Suppressor macrophage treated with lipopolysaccharide for 1 hour (primary cell): ENCODE measurements at regions not wholly inside any gene's neighbourhood (a gene's known extent, or its start where the extent isn't known, plus 50 kb on each side); places are given as distances from the start of the nearest gene placed in this dataset.

Experiments
- DNase-seq, 3 donors: peaks; one replicate each; pipeline ENCODE4 v3.0.0-alpha.2; 2020 to 2022

DNA sequence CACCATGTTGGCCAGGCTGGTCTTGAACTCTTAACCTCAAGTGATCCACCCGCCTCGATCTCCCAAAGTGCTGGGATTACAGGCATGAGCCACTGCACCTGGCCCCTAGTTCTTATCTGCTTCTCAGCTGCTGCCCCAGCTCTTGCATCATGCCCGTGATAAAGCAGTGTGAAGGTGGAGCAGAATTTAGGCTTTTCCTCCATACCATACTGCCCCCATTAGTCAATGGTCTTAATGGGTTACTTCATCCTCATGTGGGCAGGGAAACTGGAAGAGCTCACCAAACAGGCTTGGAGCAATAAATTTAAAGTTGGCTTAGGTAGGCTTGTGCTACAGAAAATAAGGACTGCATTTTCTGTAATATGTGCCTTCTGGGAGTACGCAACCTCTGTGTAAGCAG, 636.9 kb upstream of the BOD1L1 start:
- no peak for DNase-seq

DNA sequence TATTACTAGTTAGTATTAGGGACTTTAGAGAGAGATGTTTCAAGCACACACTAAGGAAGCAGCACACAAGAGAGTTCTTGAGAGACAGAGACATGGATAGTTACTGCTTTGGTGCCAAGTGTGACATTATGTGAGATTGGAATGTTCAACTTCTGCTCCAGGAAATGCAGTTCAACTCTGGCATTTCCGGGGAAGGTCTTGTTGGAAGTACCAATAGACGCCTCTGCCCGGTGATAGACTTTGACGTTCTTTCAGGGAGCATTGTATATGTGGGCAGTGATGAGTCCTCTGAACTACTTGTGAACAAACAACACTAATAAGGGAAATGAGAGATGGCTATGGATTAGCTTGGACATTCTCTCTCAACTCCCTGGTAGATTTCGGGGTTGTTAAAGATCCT, 638.1 kb upstream of the BOD1L1 start:
- no peak for DNase-seq

DNA sequence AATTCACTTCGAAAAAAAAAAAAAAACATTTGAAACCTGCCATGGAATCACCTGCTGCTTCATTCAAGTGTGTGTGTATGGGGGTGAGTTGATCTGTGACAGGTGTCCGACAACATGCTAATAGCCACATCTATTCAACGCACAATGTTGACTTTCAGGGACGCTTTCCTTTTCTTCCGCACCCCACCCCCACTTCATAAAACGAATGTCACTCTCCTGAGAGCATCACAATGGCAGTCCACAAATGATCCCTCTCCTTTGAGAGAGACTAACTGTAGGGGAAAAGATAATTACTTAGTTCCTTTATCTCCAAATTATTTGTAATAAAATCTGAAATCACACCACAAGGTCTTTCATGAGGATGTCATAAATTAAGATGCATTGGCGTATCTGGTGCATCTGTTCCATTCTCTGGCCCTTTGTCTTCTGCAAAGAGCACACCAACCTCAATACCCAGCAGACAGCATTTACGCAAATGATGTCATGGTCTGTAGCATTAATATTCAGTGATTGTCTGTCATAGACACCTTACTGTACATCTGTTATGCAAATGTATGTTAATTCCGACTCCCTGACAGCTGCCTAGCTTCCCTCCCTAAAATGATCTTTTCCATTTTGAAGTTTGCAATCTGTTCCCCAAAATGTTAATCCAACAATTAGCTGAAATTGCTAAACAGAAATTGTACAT, 640.0 kb upstream of the BOD1L1 start:
- no peak for DNase-seq

DNA sequence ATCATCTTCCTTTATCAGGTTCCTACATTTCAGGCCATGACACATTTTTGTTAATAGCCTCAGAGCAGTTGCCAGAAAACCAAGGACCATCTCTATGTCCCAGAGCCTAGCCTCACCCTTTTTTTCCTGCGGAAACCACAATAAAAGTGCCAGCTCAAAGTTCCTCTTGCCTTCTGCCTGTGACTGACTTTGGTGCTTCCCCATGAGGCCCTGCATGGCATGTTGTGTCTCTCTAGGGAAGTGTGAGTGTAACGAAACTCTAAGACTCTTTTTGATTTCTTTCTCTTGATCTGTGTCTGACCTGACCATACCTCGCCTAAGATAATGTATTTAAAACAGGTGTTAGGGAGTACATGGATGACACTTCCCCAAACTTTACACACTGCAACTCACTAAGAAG, 642.3 kb upstream of the BOD1L1 start:
- DNase-seq, result peak; percentile 79 to 88 (median 84)

DNA sequence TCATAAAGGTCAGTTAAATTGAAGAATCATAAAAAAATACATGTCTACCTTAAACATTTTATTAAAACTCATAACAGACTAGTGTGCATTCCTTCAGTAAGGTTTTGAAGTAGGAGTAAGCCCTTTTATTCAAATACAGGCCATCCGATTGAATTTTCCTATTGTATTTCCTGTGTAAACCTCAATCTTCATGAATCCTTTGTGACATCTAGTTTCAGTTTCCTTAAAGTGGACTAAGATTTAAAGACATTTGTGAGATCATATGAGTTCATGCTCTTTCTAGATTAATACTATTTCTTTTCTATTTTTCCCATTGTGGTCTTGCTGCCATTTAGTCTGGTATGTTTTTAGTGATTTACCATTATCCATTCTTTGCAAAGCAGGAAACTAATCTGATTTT, 644.7 kb upstream of the BOD1L1 start:
- peak in 2 of 3 donors; percentile 59 to 60 for DNase-seq

DNA sequence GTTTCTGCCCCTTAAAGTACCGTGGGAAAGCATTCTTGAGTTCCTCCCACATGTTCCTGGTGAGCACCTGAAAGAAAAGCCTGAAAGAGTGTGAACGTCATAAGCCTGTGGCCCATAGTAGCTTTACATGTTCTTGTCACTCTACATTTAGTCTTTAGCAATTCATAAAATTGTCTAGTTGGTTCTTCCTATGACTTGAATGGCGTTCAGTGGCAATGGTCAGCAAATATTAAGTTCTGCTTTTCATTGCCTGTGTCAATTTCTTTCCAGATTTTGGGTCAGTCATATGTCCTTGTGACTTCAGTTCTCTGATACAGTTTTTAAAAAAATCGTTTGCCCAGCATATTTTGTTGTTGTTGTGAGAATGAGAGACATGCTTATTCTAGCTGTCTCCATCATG, 650.0 kb upstream of the BOD1L1 start:
- peak; percentile 3 to 53 (median 36) for DNase-seq

DNA sequence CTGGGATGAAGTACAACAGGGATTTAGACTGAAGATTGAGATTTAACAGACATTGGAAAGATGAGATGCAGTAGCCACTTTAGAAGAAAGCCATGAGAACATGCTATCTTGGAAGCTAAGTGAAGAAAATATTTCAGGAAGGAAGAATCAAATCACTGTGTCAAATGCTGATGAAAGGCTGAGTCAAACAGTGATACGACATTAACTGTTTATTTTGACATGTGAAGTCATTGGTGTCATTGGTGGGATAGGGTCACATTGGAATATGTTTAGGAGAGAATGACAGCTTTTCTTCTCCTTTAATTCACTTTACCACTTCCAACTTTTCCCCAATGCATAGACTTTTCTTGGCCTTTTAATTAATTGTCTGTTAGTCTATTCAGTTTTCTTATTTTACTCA, 653.0 kb upstream of the BOD1L1 start:
- DNase-seq, result no peak

DNA sequence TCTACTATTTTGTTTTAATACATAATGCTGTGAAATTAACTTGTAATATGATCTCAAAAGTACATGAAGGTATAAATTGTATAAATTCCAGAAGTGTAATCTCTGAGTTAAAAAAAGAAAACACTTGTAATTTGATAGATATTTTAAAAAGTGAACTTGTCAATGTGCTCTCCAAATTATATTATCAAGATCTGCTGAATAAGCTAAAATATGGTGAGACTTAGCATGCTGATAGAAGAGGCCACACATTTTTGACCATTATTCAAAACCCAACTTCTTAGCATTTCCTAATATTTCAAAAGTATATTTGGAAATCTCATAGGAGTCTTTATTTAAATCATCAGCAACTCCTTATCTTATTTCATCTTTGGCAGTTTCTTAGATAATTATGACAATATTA, 657.1 kb upstream of the BOD1L1 start:
- no peak for DNase-seq

DNA sequence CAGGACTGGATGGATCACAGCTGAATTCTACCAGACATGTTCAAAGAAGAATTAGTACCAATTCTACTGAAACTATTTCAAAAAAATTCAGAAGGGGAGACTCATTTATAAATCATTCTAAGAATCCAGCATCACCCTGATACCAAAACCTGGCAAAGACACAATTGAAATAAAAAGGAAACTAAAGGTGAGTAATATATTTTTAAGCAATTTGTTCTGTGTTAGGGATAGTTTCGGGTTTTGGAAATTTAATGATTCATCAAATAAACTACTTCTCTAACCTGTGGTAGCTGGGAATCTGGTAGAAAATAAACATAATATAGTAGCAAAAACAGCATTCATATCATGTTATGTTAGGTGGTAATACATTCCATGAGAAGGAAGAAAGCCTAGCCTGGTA, 662.2 kb upstream of the BOD1L1 start:
- no peak for DNase-seq

DNA sequence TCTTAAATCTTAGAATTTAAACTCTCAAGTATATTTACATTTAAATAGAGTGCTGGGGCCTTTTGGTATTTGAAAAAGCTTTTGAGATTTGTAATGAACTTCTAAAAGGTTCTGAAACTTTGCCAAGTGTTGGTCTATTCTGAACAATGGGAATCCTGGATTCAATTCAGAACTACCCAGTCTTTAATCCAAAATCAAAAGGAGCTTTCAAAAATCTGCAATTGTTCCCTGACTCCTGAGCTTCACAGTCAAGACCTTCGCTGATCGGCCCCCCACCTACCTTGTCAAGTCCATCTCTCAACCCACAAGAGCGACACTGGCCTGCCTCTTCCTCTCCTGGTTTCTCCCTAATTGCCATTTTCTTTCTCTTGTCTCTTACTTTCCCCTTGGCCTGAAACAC, 666.1 kb upstream of the BOD1L1 start:
- DNase-seq, result no peak

DNA sequence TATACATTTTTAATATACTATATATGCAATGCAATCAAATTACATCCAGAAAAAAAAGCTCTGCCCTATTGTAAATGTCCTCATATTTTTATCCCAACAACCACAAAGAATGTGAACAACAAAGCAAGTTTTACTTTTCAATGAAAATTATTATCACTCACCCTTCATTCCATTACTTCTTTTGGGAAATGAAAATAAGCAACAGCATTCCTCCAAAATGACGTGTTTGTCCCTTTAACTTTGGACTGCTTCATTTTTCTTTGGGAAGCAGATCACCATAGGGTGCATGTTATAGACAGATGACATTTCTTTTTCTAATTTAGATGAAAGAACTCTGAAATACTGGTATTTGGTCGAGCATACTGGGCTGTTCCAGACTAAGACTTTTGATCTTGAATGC, 667.1 kb upstream of the BOD1L1 start:
- no peak for DNase-seq

DNA sequence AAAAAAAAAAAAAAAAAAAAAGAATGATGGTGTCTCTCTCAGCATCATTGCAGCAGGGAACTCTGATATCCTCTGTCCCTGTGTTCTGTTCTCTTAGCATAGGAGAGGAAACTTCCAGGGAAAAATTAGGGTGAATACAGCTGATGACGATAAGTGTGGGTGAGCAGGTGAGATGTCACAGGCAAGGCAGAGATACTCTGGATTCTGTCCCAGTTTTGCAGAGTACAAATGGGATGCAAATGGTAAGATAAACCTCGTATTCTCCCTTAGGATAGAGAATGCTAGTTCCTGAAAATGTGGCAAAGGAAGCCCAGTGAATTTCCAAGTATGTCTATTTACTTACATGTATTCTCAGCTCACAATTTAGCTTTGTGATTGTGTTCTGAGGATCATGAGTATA, 671.6 kb upstream of the BOD1L1 start:
- DNase-seq, result no peak

DNA sequence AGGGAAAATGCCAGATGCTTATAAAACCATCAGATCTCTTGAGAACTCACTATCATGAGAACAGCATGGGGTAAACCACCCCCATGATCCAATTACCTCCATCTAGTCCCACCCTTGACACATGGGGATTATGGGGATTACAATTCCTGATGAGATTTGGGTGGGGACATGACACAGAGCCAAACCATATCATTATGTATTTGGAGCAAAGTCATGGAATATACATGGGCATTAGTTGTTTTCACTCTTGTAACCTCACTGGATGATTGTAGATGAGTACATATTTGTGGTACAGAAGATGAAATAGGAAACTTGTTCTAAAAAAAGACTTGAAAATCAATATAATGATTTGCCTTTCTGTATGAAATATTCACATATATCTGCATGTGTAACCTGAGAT, 674.5 kb upstream of the BOD1L1 start:
- no peak for DNase-seq

DNA sequence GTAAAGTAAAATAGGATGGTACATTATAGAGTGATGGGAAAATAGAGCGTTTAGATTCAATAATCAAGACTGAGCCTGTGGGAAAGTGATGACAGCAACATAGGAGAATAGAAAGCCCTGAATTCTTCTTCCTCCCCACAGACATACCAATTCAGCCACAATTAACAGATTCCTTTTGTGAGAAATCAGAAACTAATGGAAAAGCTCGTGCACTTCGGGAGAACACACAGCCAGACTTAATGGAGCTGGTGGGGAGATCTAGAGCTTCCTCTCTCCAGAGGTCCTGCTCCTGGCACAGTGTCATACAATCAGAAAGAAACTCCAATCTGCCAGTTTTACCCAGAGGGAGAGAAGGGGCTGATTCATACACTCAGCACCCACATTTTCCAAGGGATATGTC, 676.3 kb upstream of the BOD1L1 start:
- peak in 1 of 3 donors; percentile 19 for DNase-seq

DNA sequence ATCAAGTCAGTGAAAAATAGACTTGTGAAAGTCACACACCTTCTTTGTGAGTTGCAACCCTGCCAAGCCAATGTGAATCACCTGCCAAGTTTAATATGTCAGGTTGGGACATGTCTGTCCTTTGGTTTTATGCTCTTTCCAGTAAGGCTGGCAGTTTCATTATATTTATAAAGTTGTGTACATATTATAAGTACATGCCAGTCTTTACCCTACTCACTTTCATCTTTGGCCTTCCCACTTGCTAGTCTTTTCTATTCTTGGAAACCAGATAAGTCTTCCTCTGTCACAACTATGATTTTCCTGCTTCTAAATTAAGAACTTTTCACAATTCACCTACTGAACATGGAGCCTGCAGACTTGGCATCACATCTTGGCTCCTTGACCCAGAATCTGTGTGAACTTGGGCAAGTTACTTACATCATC, 680.7 kb upstream of the BOD1L1 start:
- DNase-seq, result no peak

DNA sequence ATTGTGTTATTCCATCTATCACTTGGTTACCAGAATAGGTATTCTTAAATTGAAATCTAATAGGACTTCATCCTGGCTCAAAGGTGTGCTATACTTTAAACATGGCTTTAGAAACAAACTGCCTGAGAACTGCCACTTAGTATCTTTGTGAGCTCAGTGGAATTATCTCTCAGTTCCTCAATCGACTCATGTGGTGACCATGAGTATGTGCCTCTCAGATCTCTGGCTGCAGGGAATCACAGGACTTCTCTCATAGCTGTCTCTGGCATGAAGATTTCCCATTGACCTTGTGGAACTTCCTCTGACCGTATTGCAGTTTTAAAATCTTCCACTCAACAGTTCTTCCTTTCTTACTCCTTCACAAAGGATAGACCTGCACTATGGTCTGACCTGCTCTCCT, 681.9 kb upstream of the BOD1L1 start:
- peak; percentile 75 to 86 (median 83) for DNase-seq

DNA sequence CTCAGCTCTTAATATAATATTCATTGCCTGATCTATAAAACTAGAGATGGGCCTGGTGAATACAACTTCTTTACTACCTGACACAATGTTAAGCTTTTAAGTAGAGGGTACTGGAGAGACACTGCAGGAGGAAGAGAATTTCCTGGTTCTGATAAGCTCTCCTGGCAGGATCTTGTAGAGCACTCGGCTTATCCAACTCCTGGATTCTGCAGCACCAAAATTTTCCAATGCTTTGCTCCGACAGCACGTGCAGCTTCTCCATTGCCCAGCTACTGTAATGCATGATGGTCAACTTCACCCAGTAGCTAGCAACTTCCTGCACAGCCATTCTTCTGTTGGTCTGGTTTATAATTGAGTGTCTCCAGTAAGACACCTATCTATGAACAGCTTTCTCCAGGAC, 686.2 kb upstream of the BOD1L1 start:
- DNase-seq, result no peak

DNA sequence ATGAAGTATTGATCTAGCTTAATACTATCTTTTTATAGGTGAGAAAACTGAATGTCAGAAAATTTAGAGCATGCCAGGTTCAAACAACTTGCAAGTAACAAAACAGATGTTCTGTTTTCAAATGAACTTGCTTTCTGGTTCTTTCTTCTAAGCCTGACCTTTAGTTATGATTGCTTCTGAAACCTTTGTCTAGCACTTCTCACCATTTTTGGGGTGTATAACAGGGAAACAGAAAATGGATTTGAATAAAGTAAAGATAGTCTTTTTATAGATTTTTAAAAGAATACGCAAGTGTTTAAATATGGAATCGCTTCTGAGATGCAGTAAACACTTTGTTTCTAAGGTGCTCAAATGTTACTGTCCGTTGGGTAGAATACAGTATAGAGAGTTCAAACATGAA, 687.2 kb upstream of the CPEB2 start:
- no peak for DNase-seq

DNA sequence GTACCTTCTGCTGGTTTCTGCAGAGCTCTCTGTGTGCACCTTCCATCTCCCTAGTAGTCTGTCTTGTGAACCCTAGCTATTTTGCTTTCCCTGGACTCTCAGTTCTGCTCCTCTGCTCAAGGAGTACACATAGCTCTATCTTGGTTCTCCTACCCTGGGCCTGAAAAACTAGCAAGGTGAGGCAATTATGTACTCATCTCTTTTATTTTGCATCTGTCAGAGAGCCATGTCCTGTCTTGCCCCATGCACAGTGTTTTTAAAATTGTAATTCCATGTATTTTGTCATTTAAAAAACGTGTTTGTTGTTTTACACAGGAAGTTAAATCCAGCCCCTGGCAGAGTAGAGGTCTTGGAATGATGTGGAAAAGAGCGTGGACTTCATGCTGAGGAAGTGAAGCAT, 684.9 kb upstream of the CPEB2 start:
- DNase-seq, result no peak

DNA sequence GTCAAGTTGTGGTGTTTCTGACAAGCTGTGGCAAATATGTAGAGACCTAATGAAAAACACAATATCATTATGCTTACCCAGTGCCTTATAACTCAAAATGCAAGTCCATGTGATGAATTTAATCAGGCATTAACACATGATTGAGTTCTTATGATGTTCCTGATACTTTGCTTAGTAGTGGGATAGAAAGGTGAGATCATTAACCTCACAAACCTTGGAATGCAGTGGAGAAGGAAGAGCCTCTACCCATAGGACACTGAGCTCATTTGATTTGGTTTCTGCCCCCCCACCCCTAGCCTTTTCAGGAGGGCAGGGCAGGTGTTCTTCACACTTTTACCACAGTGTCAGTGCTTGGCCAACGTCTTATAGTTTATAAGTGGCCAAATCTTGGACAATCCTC, 683.6 kb upstream of the CPEB2 start:
- no peak for DNase-seq

DNA sequence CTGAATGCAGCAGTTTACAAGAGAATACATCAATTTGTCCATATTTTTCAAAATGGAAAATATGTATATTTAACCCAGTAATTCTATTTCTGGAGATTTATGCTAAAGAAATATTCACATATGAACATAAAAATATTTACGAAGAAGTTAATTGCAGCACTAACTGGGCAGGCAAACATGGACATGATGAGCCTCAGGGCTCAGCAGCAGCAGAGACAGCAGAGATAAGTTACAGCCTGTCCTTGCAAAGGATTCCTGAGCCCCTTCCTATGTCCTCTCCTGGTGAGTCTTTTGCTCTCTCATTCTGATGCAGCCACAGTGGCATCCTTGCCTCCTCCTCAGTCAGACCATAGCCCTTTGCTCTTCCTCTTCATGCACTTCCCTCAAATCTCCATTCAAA, 680.6 kb upstream of the CPEB2 start:
- no peak for DNase-seq

DNA sequence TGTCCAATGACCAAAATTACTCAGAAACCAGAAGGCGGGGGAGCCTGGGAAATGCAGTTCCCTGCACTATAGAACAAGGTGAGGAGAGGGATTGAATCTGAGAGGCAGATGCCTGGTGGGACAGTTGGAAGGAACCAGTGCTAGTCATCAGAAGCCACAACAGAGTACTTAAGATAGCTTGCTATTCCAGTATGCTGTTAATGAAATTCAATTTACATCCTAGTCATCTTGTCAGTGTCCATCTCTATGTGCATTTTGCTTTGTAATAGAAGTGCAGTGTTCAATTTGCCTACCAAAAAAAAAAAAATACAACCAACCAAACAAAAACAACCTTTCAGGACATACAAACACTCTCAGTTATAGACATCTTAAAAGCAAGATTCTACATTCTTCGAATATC, 679.1 kb upstream of the CPEB2 start:
- no peak for DNase-seq

DNA sequence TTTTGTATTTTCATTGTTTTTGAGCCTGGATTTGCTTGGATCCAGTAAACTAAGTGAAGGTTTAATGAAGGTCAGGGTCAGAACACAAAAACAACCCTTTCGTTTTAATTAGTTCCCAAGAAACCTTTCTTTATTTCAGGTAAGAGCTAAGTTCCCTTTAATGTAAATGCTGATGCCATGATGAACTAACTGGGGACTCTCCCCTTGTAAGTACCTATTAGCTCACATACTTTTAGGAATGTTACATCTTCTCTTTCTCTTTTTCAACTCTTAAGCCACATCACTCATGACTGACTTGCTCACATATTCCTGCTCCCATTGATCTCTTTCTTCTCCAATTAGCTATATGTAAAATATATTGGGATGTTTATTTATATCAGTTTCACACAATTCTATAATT, 673.1 kb upstream of the CPEB2 start:
- no peak for DNase-seq

DNA sequence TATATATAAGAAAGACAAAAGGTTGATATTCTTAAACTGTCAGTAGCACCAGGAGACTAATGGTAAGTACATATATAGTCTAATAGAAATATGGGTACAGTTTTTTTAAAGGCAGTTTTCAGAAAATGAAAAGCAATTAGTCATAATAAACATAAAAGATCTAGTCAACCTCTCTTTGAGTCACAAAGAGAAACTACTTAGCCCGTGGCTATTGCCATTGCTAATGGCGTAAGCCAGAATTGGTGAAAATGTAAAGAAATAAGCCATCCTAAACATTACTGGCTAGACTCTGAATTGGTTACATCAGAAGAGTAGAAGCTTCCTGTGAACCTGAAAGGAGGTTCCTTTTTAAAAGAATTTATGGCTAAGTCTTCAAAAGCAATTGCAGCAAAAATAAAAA, 668.7 kb upstream of the CPEB2 start:
- no peak for DNase-seq

DNA sequence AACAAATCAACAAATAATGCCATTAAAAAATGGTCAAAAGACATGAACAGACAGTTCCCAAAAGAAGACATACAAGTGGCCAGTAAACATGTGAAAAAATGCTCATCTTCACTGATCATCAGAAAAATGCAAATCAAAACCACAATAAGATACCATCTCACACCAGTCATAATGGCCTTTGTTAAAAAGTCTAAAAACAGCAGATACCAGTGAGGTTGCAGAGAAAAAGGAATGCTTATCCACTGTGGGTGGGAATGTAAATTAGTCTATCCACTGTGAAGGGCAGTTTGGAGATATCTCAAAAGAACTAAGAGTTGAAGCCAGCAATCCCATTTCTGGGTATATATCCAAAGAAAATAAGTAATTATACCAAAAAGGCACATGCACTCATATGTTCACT, 668.1 kb upstream of the CPEB2 start:
- DNase-seq, result no peak

DNA sequence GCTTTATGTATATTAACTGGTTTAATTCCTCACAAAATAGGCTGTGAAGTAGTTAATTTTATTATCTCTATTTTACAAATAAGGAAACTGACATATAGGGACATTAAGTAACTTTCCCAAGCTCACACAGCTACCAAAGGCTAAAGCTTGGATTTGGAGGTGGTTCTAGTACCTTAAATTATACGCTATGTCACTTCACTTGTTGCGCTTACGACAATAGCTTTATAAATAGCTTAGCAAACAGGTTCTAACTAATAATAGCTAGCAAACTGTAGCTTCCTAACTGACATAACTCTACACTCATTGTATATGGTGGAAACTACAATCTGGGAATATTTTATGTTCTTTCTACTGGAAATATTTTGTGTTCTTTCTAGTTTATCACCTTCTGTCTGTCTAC, 666.4 kb upstream of the CPEB2 start:
- DNase-seq, result no peak
